ENCODE measurements at regions not wholly inside any gene's neighbourhood (a gene's known extent, or its start where the extent isn't known, plus 50 kb on each side); places are given as distances from the start of the nearest gene placed in this dataset.

GRCh38 chr2:167790189-167790588 lies 457.2 kb downstream of the STK39 start:
- Mint-ChIP-seq H3K4me3 (no peak overlapping the region), H3K36me3 (ENCODE audit: low read depth) (peaks cover 5% of the 10 kb centered on the region), H3K27me3 (ENCODE audit: low read depth) (no peaks in the 10 kb centered on the region), H3K27ac (no peak overlapping the region), H3K4me1 (peaks cover 14% of the 10 kb centered on the region), H3K9me3 (no peaks in the 10 kb centered on the region)
- TF ChIP-seq, protein P1, sequence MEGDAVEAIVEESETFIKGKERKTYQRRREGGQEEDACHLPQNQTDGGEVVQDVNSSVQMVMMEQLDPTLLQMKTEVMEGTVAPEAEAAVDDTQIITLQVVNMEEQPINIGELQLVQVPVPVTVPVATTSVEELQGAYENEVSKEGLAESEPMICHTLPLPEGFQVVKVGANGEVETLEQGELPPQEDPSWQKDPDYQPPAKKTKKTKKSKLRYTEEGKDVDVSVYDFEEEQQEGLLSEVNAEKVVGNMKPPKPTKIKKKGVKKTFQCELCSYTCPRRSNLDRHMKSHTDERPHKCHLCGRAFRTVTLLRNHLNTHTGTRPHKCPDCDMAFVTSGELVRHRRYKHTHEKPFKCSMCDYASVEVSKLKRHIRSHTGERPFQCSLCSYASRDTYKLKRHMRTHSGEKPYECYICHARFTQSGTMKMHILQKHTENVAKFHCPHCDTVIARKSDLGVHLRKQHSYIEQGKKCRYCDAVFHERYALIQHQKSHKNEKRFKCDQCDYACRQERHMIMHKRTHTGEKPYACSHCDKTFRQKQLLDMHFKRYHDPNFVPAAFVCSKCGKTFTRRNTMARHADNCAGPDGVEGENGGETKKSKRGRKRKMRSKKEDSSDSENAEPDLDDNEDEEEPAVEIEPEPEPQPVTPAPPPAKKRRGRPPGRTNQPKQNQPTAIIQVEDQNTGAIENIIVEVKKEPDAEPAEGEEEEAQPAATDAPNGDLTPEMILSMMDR (IDR thresholded peaks at IDR 0.05; ENCODE audit: unreplicated experiment in 3 of 3), result no peak

DNA sequence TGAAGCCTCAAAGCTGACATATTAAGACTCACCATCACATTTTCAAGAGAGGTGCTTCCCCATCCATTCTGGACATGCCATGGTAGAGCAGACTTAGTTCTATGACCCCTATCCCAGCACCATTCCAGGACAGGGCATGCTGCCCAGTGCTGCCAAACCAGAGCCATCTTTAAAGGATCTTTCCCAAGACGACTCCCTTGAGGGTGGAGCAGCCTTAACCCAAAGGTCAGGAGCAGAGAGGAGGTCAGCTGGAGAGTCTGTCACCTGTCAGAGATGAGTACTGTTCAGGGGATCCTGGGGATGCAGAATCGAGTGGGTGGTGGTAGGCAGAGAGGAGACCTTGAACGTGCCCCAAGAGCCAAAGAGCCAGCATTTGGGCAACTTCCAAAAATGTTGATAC lies 459.8 kb downstream of the STK39 start:
- Mint-ChIP-seq H3K9me3 (no peaks in the 10 kb centered on the region), H3K4me1 (peaks cover 36% of the 10 kb centered on the region), H3K36me3 (ENCODE audit: low read depth) (peaks cover 5% of the 10 kb centered on the region), H3K4me3 (no peak overlapping the region), H3K27ac (no peak overlapping the region), H3K27me3 (ENCODE audit: low read depth) (no peaks in the 10 kb centered on the region)
- TF ChIP-seq, protein P1 (IDR thresholded peaks at IDR 0.05; ENCODE audit: unreplicated experiment in 3 of 3), result no peak

- H3K27me3 Mint-ChIP-seq (ENCODE audit: low read depth), result no peaks in the 10 kb centered on the region
- TF ChIP-seq, protein P1 (IDR thresholded peaks at IDR 0.05; ENCODE audit: unreplicated experiment in 3 of 3), result no peak
- H3K4me1 Mint-ChIP-seq, result peaks cover 33% of the 10 kb centered on the region
- no peak overlapping the region for H3K4me3 Mint-ChIP-seq
- H3K36me3 Mint-ChIP-seq (ENCODE audit: low read depth), result peaks cover 5% of the 10 kb centered on the region
- H3K27ac Mint-ChIP-seq, result no peak overlapping the region
- H3K9me3 Mint-ChIP-seq, result no peaks in the 10 kb centered on the region
These were observed 460.4 kb downstream of the STK39 start for GRCh38 chr2:167787021-167787420.

DNA sequence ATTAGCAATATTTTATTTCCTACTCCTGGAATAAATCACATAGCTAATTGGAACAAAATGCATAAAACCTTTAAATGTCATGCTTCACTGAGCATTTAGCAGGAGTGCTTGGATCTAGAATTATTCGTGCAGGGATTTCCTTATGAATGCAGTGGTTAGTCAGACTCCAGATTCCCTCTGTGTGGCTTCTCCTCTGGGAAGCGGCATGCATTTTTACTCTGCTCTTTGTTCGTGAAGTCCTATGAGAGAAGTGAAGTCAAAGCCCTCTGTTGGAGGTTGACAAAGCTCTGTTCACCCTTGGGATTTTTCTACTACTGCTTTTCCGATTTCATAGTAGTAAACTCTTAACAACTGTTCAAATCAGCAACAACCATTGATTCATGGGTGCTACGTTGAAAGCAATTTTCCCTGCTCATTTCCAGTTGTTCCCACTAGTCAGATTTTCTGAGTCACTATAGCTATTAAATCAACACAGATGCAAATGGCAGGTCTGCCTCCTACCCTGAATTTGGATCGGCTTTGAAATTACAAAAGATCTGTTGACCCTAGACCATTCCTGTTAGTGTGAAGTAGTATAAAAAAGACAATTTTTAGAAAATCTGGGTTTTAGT lies 461.7 kb downstream of the STK39 start:
- Mint-ChIP-seq H3K27me3 (ENCODE audit: low read depth) (no peaks in the 10 kb centered on the region), H3K4me3 (no peak overlapping the region), H3K4me1 (peaks cover 33% of the 10 kb centered on the region), H3K27ac (peak overlapping the region in 1 of 3 experiments; percentile 44), H3K9me3 (no peaks in the 10 kb centered on the region), H3K36me3 (ENCODE audit: low read depth) (peaks cover 5% of the 10 kb centered on the region)
- TF ChIP-seq, protein P1 (IDR thresholded peaks at IDR 0.05; ENCODE audit: unreplicated experiment in 3 of 3), result no peak

DNA sequence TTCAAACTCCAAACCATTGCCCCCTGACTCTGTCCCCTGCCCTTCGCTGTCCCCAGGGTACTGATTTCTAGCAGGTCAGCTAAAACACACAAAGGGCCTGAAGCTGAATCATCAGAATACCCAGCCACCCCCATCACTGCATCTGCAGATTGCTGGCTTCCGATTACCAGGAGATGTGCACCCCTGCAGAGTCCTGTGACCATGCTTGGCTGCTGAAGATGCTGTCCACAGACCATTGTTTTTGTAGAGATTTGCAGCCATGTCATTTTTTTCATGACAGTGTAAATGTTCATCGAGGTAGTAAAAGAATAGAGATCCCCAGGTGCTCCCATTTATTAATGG lies 463.3 kb downstream of the STK39 start:
- Mint-ChIP-seq H3K4me3 (no peak overlapping the region), H3K36me3 (ENCODE audit: low read depth) (peaks cover 5% of the 10 kb centered on the region), H3K27ac (peak overlapping the region in 2 of 3 experiments; percentile 6 to 73), H3K4me1 (peaks cover 33% of the 10 kb centered on the region), H3K9me3 (no peaks in the 10 kb centered on the region), H3K27me3 (ENCODE audit: low read depth) (no peaks in the 10 kb centered on the region)
- TF ChIP-seq, protein P1 (IDR thresholded peaks at IDR 0.05; ENCODE audit: unreplicated experiment in 3 of 3), result no peak
